Fibroblast of mammary gland (primary cell): ENCODE measurements at regions not wholly inside any gene's neighbourhood (a gene's known extent, or its start where the extent isn't known, plus 50 kb on each side); places are given as distances from the start of the nearest gene placed in this dataset.

ENCODE experiments used
- DNase-seq: peaks from one replicate; pipeline ENCODE4 v3.0.0-alpha.2; 2010; ENCODE audit warnings: low read depth
- H3K4me3 ChIP-seq: 2 replicates; pipeline ENCODE4 v1.5.1; 2011; ENCODE audit warnings: low read depth, mild to moderate bottlenecking, low read length, moderate library complexity; ENCODE audit not compliant: control insufficient read depth
- TF ChIP-seq, protein P1 (sequence below): conservative IDR thresholded peaks from 2 replicates; pipeline ENCODE4 v1.5.1; 2011; ENCODE audit warnings: low read depth, low read length, inconsistent platforms; ENCODE audit not compliant: control insufficient read depth, insufficient read depth

DNA sequence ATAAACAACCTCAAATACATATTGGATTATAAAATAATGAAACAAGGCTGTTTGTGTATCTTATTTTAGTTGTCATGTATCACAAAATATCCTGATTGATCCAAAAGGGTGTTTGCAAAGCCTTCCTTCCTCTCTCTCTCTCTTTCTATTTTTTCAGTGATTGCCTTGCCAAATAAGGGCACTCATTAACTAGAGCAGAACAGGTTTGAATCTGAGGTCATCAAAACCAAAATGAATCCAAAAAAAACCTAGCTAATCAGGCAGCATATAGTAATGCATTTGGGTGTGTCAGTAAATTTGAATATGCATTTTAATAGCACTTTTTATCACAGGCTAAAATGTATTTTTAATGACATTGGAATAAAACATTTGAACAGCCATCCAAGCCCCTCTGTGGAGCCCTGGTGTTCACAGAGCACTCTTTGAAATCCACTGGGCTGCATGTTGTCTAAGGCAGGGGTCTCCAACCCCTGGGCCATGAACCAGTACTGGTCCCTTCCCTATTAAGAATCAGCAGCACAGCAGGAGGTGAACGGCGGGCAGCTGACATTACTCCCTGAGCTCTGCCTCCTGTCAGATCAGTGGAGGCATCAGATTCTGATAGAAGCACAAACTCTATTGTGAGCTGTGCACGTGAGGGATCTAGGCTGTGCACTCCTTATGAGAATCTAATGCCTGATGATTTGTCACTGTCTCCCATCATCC is 171.8 kb upstream of the RAI14 start:
- H3K4me3 ChIP-seq, result no peak overlapping the region
- DNase-seq, result no peak
- TF ChIP-seq, protein P1, sequence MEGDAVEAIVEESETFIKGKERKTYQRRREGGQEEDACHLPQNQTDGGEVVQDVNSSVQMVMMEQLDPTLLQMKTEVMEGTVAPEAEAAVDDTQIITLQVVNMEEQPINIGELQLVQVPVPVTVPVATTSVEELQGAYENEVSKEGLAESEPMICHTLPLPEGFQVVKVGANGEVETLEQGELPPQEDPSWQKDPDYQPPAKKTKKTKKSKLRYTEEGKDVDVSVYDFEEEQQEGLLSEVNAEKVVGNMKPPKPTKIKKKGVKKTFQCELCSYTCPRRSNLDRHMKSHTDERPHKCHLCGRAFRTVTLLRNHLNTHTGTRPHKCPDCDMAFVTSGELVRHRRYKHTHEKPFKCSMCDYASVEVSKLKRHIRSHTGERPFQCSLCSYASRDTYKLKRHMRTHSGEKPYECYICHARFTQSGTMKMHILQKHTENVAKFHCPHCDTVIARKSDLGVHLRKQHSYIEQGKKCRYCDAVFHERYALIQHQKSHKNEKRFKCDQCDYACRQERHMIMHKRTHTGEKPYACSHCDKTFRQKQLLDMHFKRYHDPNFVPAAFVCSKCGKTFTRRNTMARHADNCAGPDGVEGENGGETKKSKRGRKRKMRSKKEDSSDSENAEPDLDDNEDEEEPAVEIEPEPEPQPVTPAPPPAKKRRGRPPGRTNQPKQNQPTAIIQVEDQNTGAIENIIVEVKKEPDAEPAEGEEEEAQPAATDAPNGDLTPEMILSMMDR, result no peak

DNA sequence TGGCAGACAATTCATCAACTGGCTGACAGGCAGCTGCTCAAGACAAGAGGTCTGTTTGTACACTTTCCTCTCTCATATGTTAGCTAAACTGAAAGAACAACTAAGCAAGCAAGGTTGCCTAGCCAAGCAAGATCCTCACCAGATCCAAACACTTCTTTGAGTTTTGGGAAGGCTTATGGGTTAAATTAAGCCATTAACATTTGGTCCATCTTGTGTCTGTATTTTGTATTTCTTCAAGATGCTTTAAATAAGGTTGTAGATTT is 170.4 kb upstream of the RAI14 start:
- TF ChIP-seq, protein P1, result no peak
- DNase-seq, result no peak
- no peak overlapping the region for H3K4me3 ChIP-seq

DNA sequence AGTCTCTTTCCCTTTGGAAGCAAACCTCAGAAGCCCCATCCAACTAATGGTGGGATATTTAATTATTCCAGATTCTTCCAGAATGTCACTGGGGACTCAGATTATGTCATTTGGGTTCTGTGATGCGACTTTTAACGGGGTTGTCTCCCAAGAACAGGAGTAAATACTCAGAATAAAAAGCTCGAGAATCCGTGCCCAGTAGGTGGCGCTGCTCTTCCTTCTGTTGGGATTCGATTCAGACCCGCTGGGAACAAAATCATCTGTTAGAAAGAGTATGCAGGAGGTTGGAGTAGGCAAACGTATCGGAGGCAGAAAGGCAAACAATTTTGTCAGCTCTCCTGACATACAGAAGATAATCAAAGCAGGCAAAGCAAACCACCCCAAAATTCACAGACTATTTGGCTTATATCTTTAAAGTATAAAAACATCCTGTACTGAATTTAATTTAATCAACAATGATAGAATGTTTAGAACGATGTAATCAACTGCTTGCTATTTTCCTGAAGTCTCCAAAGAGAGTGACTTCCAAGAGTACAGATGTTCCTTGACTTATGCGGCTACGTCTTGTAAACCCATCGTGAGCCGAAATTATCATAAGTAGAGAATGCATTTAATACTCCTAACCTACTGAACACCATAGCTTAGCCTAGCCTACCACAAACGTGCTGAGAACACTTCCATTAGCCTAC is 169.8 kb upstream of the RAI14 start:
- H3K4me3 ChIP-seq, result no peak overlapping the region
- DNase-seq, result peak; percentile 89
- TF ChIP-seq, protein P1, result peak; percentile 91

DNA sequence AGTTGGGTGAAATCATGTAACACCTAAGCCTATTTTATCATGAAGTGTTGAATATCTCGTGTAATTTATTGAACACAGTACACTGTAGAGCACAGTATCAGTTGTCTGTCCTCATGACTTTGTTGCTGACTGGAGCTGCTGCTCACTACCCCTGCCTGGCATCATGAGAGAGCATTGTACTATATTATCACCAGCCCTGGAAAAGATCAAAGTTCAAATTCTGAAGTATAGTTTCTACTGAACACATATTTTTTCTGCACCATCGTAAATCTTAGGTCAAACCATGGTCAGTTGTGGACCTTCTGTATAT is 169.3 kb upstream of the RAI14 start:
- no peak for DNase-seq
- TF ChIP-seq, protein P1, result no peak
- H3K4me3 ChIP-seq, result no peak overlapping the region

DNA sequence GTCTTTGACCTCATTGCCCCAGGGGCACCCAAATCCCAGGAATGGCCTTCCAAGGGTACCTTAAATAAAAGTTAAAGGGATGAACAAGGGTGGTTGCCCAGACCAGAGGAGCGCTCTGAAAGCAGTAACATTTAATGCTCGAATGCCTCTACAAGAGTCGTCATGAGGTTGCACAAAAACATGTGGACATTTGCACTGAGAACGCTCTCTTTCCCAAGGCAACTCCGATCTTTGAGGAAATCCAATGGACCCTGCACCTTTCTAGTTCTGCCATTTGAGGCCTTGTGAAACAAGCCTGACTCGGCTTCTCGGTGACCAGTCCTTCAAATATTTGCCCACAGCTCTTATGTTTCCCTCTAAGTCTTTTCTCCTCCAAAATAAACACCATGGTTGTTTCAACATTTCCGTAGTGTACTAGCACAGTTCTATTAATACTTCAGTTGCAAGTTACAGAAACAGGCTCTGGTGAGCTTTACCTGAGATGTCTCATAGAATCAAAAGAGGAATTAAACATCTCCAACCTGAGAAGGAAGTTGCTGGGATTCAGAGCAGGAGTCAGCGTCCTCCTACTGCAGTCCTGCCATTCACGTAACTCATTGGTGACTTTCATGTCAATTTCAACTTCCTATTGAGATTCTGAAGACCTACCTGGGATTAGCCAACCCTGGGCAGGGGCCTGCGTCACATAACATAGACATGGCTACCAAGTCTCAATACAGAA is 168.8 kb upstream of the RAI14 start:
- DNase-seq, result peak; percentile 95
- peak overlapping the region; percentile 12 for H3K4me3 ChIP-seq
- TF ChIP-seq, protein P1, result no peak

DNA sequence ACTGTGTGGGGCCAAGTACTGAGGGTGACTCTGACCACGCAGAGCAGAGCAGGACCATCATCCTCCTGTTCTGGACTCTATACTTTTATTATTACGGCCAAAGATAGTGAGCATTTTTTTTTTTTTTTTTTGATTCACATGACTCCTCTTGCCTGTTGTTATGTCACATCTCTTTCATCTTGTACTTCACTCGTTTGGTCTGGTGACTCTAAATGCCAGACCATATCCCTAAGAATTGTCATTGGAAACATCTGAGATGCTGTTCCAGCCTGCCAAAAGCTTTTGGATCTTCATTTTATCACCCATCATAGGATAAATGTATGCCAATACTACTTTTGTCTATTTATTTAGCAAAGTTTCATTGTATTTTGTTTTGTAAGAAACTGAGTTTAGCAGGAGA is 168.2 kb upstream of the RAI14 start:
- TF ChIP-seq, protein P1, result no peak

More for the DNA sequence above, 168.2 kb upstream of the RAI14 start:
- DNase-seq, result peak; percentile 36
- H3K4me3 ChIP-seq, result no peak overlapping the region
